GM21381 (cell line): ENCODE measurements at regions not wholly inside any gene's neighbourhood (a gene's known extent, or its start where the extent isn't known, plus 50 kb on each side); places are given as distances from the start of the nearest gene placed in this dataset.

Experiments used
- ATAC-seq: cut with Tn5 transposase; IDR thresholded peaks from one replicate; pipeline ENCODE4 v1.9.1; 2021; ENCODE audit warnings: mild to moderate bottlenecking, moderate library complexity; ENCODE audit not compliant: unreplicated experiment

GRCh38 chrX:10047133-10047532 lies 80.0 kb downstream of the CLDN34 start:
- no peak for ATAC-seq

GRCh38 chrX:10047631-10048030 lies 80.5 kb downstream of the CLDN34 start:
- no peak for ATAC-seq

GRCh38 chrX:10048076-10048475 lies 80.9 kb downstream of the CLDN34 start:
- ATAC-seq, result no peak

GRCh38 chrX:10048707-10049106 lies 81.5 kb downstream of the CLDN34 start:
- no peak for ATAC-seq

GRCh38 chrX:10049236-10049635 lies 82.1 kb downstream of the CLDN34 start:
- no peak for ATAC-seq

- ATAC-seq, result no peak
Measured at GRCh38 chrX:10050481-10050880, 83.3 kb downstream of the CLDN34 start.

DNA sequence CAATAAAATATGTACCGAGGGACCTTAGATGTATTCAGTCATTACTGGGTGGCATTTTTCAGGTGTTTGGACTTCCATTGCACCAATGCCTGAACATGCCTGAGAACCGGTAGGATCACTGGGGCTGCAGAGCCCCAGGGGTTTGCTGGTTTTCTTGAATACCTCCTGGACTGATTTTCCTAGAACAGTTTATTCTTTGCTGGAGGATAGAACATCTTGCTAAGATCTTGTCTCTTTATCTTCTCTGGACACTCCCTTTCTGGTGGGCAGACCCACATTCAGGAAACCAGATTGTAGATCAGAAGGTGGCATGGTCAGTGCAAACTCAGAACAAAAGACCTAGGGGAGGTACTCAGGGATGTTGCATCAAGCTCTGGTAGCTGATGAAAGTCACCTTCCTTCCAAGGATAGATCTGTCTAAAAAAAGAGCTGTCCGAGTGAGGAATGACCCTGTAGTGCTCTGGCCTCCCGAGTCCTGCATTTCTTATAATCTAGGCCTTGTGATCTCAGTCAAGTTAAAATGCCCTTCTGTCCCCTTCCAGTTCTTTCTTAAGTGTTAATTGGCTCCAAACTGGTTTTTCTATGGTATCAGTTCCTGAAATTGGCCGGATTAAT lies 84.8 kb downstream of the CLDN34 start:
- ATAC-seq, result no peak

- ATAC-seq, result no peak
Measured at GRCh38 chrX:10052906-10053625, 85.9 kb downstream of the CLDN34 start.

DNA sequence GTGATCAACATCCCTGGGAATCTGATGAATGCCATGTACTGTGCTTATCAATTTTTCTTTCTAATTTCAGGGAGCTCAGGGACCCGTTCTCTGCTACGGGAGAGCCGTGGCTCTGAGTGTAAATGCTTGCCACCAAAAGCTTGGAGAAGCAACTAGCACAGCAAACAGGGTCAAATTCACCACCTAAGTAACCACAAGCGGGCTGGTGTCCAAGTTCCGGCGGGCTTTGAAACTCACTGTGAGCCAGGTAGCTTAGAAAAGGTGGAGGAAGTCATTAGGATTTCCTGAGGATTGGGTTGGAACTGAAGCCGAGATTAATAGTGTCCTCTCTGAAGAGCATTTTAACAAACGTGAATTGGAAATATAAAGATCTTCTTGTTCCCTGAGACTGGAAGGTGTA lies 87.2 kb downstream of the CLDN34 start:
- ATAC-seq, result no peak

GRCh38 chrX:10055430-10055829 lies 88.3 kb downstream of the CLDN34 start:
- no peak for ATAC-seq

- no peak for ATAC-seq
Measured at GRCh38 chrX:10062352-10062751, 94.4 kb upstream of the CLCN4 start.

DNA sequence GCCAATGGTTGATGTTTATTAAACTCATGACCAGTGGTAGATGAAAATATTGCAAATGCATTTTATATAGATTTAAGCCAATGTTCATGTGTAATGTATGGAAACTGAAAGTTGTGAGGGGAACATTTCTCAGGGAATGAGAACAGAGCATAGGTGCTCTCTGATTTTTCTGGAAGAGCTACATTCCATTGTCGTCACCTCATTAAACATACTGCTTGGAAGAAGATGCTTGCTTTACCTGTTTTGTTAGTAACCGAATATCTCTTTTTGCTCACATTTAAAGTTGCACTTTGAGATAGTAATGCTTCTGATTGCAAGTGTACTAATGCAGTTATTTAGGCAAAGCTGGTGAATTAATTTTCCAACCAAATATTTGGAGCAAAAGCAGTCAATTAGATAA lies 93.8 kb upstream of the CLCN4 start:
- no peak for ATAC-seq

DNA sequence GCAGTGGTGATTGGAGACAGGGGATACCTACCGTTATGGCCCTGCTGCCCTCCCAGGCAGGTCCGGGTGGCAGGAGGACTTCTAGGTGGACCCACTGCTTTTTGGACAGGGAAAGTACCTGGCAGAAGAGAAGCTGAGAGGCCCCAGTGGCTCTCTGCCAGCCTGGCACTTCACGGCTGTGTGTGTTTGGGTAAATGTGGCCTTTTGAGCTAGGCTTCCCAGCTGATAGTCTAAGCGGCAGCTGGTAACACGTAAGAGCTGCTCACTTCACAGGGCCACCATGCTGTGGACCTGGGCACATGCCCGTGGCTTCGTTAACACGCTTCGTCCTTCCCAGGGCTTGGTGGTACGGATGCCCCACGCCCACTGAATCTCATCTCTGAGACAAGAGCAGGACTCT lies 92.0 kb upstream of the CLCN4 start:
- ATAC-seq, result no peak

GRCh38 chrX:10070714-10071436 lies 85.9 kb upstream of the CLCN4 start:
- no peak for ATAC-seq

DNA sequence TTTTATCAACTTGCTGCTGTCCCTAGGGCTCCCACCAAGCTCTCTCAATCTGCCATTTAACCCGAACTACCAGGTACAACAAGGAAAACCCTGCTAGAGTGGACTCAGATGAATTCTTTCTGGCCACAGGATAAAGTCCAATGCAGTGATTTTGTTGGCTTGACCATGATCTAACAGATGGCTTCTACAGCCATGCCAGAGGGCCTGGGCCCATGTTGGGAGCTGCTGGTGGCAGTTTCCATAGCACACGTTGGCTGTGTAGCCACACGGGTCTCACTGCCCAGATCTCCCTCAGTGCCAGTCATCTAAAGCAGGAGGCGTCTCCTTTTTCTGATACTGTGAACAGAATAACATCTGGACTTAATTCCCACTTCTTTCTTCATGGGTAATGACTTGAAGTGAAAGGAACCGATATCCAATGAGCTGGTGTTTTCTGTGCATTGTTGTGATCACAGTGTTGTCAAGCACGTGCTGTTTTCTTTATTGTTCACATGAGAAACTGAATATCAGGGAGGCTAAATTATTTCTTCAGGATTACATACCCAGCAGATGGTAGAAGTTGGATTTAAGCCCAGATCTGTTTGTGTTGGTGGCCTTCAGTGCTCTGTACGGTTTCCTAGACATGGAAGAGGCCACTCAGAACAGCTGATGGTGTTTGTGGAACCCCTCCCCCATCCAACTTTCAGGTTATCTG lies 85.2 kb upstream of the CLCN4 start:
- no peak for ATAC-seq

- ATAC-seq, result no peak
Measured at GRCh38 chrX:10072786-10073568, 83.8 kb upstream of the CLCN4 start.

DNA sequence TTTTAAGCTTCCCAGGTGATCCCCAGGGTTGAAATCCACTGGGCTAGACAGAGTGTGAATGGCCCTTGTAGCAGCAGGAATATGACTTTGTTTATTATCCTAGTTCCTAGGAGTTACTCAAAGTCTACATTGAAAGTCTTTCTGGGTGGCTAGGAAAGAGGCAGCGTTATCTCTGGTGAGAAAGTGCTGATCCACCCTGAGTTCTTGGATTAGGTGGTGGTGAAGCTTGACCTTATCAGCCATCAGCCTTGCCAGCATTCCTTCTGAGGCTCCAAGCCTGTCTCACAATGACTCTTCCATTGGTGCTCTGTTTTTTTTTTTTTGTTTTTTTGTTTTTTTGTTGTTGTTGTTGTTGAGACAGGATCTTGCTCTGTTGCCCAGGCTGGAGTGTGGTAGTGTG lies 83.1 kb upstream of the CLCN4 start:
- no peak for ATAC-seq

DNA sequence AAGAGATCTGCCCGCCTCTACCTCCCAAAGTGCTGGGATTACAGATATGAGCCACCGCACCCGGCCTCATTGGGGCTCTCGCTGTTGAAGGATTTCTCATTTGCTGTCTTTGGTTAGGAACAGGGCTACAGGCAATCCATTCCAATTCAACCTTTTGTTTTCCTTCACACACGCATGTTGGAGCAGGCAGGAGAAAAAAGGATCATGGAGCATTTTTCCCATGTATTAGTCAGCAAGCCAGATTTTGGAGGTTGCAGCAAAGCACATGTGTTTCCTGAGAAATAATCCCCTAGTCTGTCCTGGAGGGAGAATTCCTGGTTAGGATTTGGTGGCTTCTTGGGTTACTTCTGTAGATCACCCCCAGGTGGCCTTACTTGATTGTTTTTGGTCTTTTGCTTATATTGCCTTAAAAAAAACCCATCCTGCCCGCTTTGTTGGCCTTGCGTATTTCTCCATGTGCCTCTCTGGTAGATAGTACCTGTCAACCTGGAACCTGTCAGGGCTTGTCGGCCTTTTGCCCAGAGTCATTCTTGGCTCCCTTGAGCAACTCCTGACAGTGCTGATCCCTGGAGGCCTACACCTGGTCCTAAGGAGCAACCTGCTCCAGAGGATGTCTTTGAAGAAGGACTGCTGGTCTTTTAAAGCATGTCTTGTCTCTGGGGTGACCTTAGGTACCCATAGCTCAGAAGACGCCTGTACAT lies 82.4 kb upstream of the CLCN4 start:
- no peak for ATAC-seq

GRCh38 chrX:10076765-10077164 lies 80.0 kb upstream of the CLCN4 start:
- no peak for ATAC-seq
